ENCODE measurements at regions not wholly inside any gene's neighbourhood (a gene's known extent, or its start where the extent isn't known, plus 50 kb on each side); places are given as distances from the start of the nearest gene placed in this dataset.
A peak's percentile ranks its signal among the peaks of the same experiment; 100 is the strongest.

DNA sequence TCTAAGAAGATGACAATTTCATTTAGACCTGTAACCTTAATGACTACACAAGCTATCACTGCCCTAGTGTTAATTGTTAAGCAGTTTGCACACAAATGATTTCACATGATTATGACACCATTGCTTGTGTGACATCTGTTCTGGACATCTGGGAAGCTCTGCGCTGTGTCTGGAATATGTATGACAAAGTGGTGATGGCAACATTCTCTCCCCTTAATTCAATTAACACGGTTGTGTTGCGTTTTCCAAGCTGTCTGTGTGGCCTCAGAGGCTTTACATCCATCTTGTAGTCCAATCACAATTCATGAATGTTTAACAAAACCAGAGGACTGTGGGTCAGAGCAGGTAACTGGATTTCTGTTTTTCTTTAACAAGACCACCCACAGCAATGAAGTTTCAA lies 204.4 kb downstream of the COG6 start:
- peaks cover 6% of the 10 kb centered on the region for H3K27me3 Mint-ChIP-seq (ENCODE audit: unreplicated experiment)
- no peaks in the 10 kb centered on the region for H3K36me3 Mint-ChIP-seq (ENCODE audit: unreplicated experiment)
- no peak for DNase-seq
- peaks cover 32% of the 10 kb centered on the region for H3K4me1 Mint-ChIP-seq (ENCODE audit: low read depth, unreplicated experiment)
- H3K4me3 Mint-ChIP-seq (ENCODE audit: unreplicated experiment), result peak overlapping the region; percentile 3
- no peak for TF ChIP-seq CTCF (IDR thresholded peaks at IDR 0.05; ENCODE audit: partially characterized antibody, unreplicated experiment)
- peak overlapping the region; percentile 45 for H3K27ac Mint-ChIP-seq (ENCODE audit: unreplicated experiment)
- peaks cover 9% of the 10 kb centered on the region for H3K9me3 Mint-ChIP-seq (ENCODE audit: unreplicated experiment)

DNA sequence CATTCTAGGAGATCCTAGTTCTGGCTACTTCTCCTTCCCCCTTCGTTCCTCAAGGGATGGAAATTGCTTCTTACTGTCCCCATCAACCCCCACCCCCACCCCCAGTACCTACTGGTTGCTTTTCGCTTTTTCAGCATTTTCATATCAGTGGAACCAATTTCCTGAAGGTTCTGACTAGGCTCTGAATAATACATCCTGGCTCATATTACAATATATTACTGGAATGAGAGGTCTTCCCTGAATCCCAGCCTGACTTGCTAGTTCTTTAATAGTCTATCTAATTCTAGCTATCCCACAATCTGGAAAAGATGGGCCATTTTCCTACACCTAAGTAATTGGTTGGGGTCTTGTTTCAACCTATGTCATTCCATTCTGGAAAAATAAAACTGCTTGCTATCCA lies 207.4 kb downstream of the COG6 start:
- Mint-ChIP-seq H3K9me3 (ENCODE audit: unreplicated experiment) (peaks cover 3% of the 10 kb centered on the region), H3K27ac (ENCODE audit: unreplicated experiment) (no peak overlapping the region), H3K27me3 (ENCODE audit: unreplicated experiment) (peaks cover 2% of the 10 kb centered on the region), H3K36me3 (ENCODE audit: unreplicated experiment) (no peaks in the 10 kb centered on the region), H3K4me3 (ENCODE audit: unreplicated experiment) (no peak overlapping the region), H3K4me1 (ENCODE audit: low read depth, unreplicated experiment) (peaks cover 21% of the 10 kb centered on the region)
- TF ChIP-seq CTCF (IDR thresholded peaks at IDR 0.05; ENCODE audit: partially characterized antibody, unreplicated experiment), result no peak
- no peak for DNase-seq

DNA sequence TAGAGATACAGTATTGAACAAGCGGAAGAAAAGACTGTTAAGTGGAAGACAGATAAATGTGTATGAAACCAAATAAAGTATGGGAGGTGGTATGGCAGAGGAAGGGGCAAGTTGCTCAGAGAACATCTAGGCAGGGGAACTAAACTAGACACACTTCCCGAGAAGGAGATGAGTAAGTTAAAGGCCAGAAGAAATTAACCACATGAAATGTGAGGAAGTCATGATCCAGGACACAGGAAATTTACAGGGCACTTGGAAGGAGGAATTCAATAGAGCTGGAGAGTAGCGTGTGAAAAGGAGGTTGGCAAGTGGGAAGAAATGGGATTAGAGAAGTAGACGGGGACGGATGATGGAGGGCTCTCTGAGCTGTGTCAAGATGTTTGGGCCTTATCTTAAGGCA lies 208.8 kb downstream of the COG6 start:
- TF ChIP-seq CTCF (IDR thresholded peaks at IDR 0.05; ENCODE audit: partially characterized antibody, unreplicated experiment), result no peak
- Mint-ChIP-seq H3K36me3 (ENCODE audit: unreplicated experiment) (no peaks in the 10 kb centered on the region), H3K4me1 (ENCODE audit: low read depth, unreplicated experiment) (peaks cover 16% of the 10 kb centered on the region), H3K27me3 (ENCODE audit: unreplicated experiment) (peaks cover 2% of the 10 kb centered on the region), H3K9me3 (ENCODE audit: unreplicated experiment) (peaks cover 3% of the 10 kb centered on the region), H3K4me3 (ENCODE audit: unreplicated experiment) (no peak overlapping the region), H3K27ac (ENCODE audit: unreplicated experiment) (no peak overlapping the region)
- DNase-seq, result no peak

GRCh38 chr13:39866722-39867121 lies 211.3 kb downstream of the COG6 start:
- H3K36me3 Mint-ChIP-seq (ENCODE audit: unreplicated experiment), result no peaks in the 10 kb centered on the region
- no peaks in the 10 kb centered on the region for H3K27me3 Mint-ChIP-seq (ENCODE audit: unreplicated experiment)
- no peak for DNase-seq
- no peaks in the 10 kb centered on the region for H3K9me3 Mint-ChIP-seq (ENCODE audit: unreplicated experiment)
- H3K4me1 Mint-ChIP-seq (ENCODE audit: low read depth, unreplicated experiment), result no peaks in the 10 kb centered on the region
- H3K4me3 Mint-ChIP-seq (ENCODE audit: unreplicated experiment), result no peak overlapping the region
- no peak for TF ChIP-seq CTCF (IDR thresholded peaks at IDR 0.05; ENCODE audit: partially characterized antibody, unreplicated experiment)
- H3K27ac Mint-ChIP-seq (ENCODE audit: unreplicated experiment), result no peak overlapping the region

- Mint-ChIP-seq H3K27me3 (ENCODE audit: unreplicated experiment) (no peaks in the 10 kb centered on the region), H3K9me3 (ENCODE audit: unreplicated experiment) (no peaks in the 10 kb centered on the region), H3K4me1 (ENCODE audit: low read depth, unreplicated experiment) (no peaks in the 10 kb centered on the region), H3K27ac (ENCODE audit: unreplicated experiment) (no peak overlapping the region), H3K36me3 (ENCODE audit: unreplicated experiment) (no peaks in the 10 kb centered on the region), H3K4me3 (ENCODE audit: unreplicated experiment) (no peak overlapping the region)
- TF ChIP-seq CTCF (IDR thresholded peaks at IDR 0.05; ENCODE audit: partially characterized antibody, unreplicated experiment), result no peak
- no peak for DNase-seq
These were observed 212.3 kb downstream of the COG6 start for GRCh38 chr13:39867807-39868206.

Data from glutamatergic neuron (in vitro differentiated cells).